H9 (cell line): ENCODE measurements at regions not wholly inside any gene's neighbourhood (a gene's known extent, or its start where the extent isn't known, plus 50 kb on each side); places are given as distances from the start of the nearest gene placed in this dataset.

Experiments used
- DNase-seq: peaks from one replicate; pipeline ENCODE4 v3.0.0-alpha.2; 2017
- H2AFZ ChIP-seq: one replicate; pipeline ENCODE4 v1.6.1; 2013; ENCODE audit warnings: mild to moderate bottlenecking, low read length, control low read depth, moderate library complexity
- H2AK5ac ChIP-seq: 2 replicates; pipeline ENCODE4 v1.6.1; 2013; ENCODE audit warnings: low read length, control low read depth, mixed read lengths; ENCODE audit not compliant: insufficient read length
- H2BK120ac ChIP-seq: one replicate; pipeline ENCODE4 v1.6.1; 2013; ENCODE audit warnings: low read depth, mild to moderate bottlenecking, low read length, control low read depth, inconsistent platforms; ENCODE audit not compliant: poor library complexity, severe bottlenecking
- H2BK12ac ChIP-seq: 2 replicates; pipeline ENCODE4 v1.6.1; 2013; ENCODE audit warnings: low read length, control low read depth, mixed read lengths, low read depth; ENCODE audit not compliant: insufficient read length
- H2BK15ac ChIP-seq: 2 replicates; pipeline ENCODE4 v1.6.1; 2013; ENCODE audit warnings: low read depth, low read length, control low read depth
- H2BK20ac ChIP-seq: one replicate; pipeline ENCODE4 v1.6.1; 2013; ENCODE audit warnings: low read depth, mild to moderate bottlenecking, low read length, control low read depth, inconsistent platforms; ENCODE audit not compliant: poor library complexity, severe bottlenecking
- H2BK5ac ChIP-seq: 2 replicates; pipeline ENCODE4 v1.6.1; 2013; ENCODE audit warnings: low read length, control low read depth, mixed read lengths; ENCODE audit not compliant: insufficient read length
- H3K14ac ChIP-seq: 2 replicates; pipeline ENCODE4 v1.6.1; 2013; ENCODE audit warnings: low read length, control low read depth; ENCODE audit not compliant: insufficient read depth
- H3K18ac ChIP-seq: 2 replicates; pipeline ENCODE4 v1.6.1; 2013; ENCODE audit warnings: low read depth, mild to moderate bottlenecking, mixed read lengths, low read length, control low read depth; ENCODE audit not compliant: insufficient read length
- H3K23ac ChIP-seq: 2 replicates; pipeline ENCODE4 v1.6.1; 2013; ENCODE audit warnings: low read length, control low read depth, mixed read lengths, low read depth; ENCODE audit not compliant: insufficient read length
- H3K23me2 ChIP-seq: 2 replicates; pipeline ENCODE4 v1.6.1; 2013; ENCODE audit warnings: low read depth, mild to moderate bottlenecking, mixed read lengths, low read length, control low read depth; ENCODE audit not compliant: insufficient read length, poor library complexity, severe bottlenecking
- H3K27ac ChIP-seq: 2 replicates; pipeline ENCODE4 v1.5.1; 2013; ENCODE audit warnings: low read length, control low read depth, mixed read lengths, low read depth; ENCODE audit not compliant: insufficient read length
- H3K27me3 ChIP-seq: 2 replicates; pipeline ENCODE4 v1.6.1; 2013; ENCODE audit warnings: low read length, control low read depth, inconsistent platforms; ENCODE audit not compliant: insufficient read depth
- H3K4ac ChIP-seq: 2 replicates; pipeline ENCODE4 v1.6.1; 2013; ENCODE audit warnings: low read depth, mild to moderate bottlenecking, control low read depth, inconsistent platforms, low read length, moderate library complexity
- H3K4me1 ChIP-seq: 2 replicates; pipeline ENCODE4 v1.6.1; 2013; ENCODE audit warnings: low read length, control low read depth, inconsistent platforms; ENCODE audit not compliant: insufficient read depth
- H3K4me2 ChIP-seq: 2 replicates; pipeline ENCODE4 v1.6.1; 2013; ENCODE audit warnings: low read length, control low read depth, mixed read lengths; ENCODE audit not compliant: insufficient read length, insufficient read depth
- H3K56ac ChIP-seq: 2 replicates; pipeline ENCODE4 v1.6.1; 2013; ENCODE audit warnings: low read depth, mild to moderate bottlenecking, mixed read lengths, low read length, control low read depth; ENCODE audit not compliant: insufficient read length
- H3K79me1 ChIP-seq: 2 replicates; pipeline ENCODE4 v1.6.1; 2013; ENCODE audit warnings: low read depth, mild to moderate bottlenecking, moderate library complexity, low read length, control low read depth, inconsistent platforms; ENCODE audit not compliant: insufficient read depth, poor library complexity, severe bottlenecking
- H3K79me2 ChIP-seq: 2 replicates; pipeline ENCODE4 v1.6.1; 2013; ENCODE audit warnings: low read length, control low read depth, inconsistent platforms; ENCODE audit not compliant: insufficient read depth
- H3K9ac ChIP-seq: 2 replicates; pipeline ENCODE4 v1.6.1; 2013; ENCODE audit warnings: low read length, control low read depth, mixed read lengths; ENCODE audit not compliant: insufficient read length; ENCODE audit errors: extremely low read depth
- H3K9me3 ChIP-seq: one replicate; pipeline ENCODE4 v1.6.1; 2013; ENCODE audit warnings: low read depth, low read length, inconsistent platforms; ENCODE audit not compliant: control insufficient read depth
- H3T11ph ChIP-seq: one replicate; pipeline ENCODE4 v1.6.1; 2013; ENCODE audit warnings: mild to moderate bottlenecking, low read length, control low read depth, inconsistent platforms
- H4K20me1 ChIP-seq: one replicate; pipeline ENCODE4 v1.6.1; 2013; ENCODE audit not compliant: control insufficient read depth, insufficient read length, insufficient read depth
- H4K5ac ChIP-seq: 2 replicates; pipeline ENCODE4 v1.6.1; 2013; ENCODE audit warnings: low read depth, mild to moderate bottlenecking, mixed read lengths, low read length, control low read depth; ENCODE audit not compliant: insufficient read length
- H4K8ac ChIP-seq: replicated peaks from 2 replicates; pipeline ENCODE4 v1.6.1; 2013; ENCODE audit warnings: low read length, control low read depth, mixed read lengths, low read depth; ENCODE audit not compliant: insufficient read length
- H4K91ac ChIP-seq: 2 replicates; pipeline ENCODE4 v1.6.1; 2013; ENCODE audit warnings: low read depth, mild to moderate bottlenecking, moderate library complexity, mixed read lengths, low read length, control low read depth; ENCODE audit not compliant: insufficient read length
- H3K27ac Mint-ChIP-seq, 3 experiments: 2 replicates in 2 of 3; 3 replicates in 1 of 3; pipeline ENCODE4 v1.8.0; 2020 to 2021; ENCODE audit warnings: mixed read lengths in 3 of 3, mild to moderate bottlenecking in 1 of 3, moderate library complexity in 1 of 3
- H3K27me3 Mint-ChIP-seq: 2 replicates; pipeline ENCODE4 v1.8.0; 2021; ENCODE audit warnings: low read depth, mild to moderate bottlenecking, moderate library complexity, mixed read lengths
- H3K36me3 Mint-ChIP-seq, 3 experiments: 2 replicates in 2 of 3; 3 replicates in 1 of 3; pipeline ENCODE4 v1.8.0; 2020 to 2021; ENCODE audit warnings: low read depth in 3 of 3, mixed read lengths in 3 of 3; ENCODE audit not compliant: insufficient read depth in 1 of 3
- H3K4me1 Mint-ChIP-seq, 2 experiments: 2 replicates each; pipeline ENCODE4 v1.8.0; 2020; ENCODE audit warnings: mixed read lengths in 2 of 2
- H3K4me3 Mint-ChIP-seq, 2 experiments: 2 replicates in 1 of 2; 3 replicates in 1 of 2; pipeline ENCODE4 v1.8.0; 2020 to 2021; ENCODE audit warnings: mild to moderate bottlenecking in 2 of 2, mixed read lengths in 2 of 2, moderate library complexity in 1 of 2
- H3K9me3 Mint-ChIP-seq, 2 experiments: 2 replicates in 1 of 2; 3 replicates in 1 of 2; pipeline ENCODE4 v1.8.0; 2020; ENCODE audit warnings: mild to moderate bottlenecking in 2 of 2, mixed read lengths in 2 of 2, moderate library complexity in 1 of 2
- WGBS: extraction: QIAGEN DNeasy Blood & Tissue Kit; methylation state at CpG from one replicate; pipeline ENCODE4 v1.1.7; 2013; ENCODE audit warnings: missing lambda C conversion rate, low lambda C conversion rate, mixed read lengths; ENCODE audit not compliant: insufficient read length; ENCODE audit errors: extremely low coverage; 5-methylcytosine and 5-hydroxymethylcytosine counted together
- TF ChIP-seq, protein P1 (sequence below): fragments of 200-600 bp; sonication (generic); conservative IDR thresholded peaks from 3 replicates; pipeline ENCODE4 v1.8.0; 2021; ENCODE audit warnings: antibody characterized with exemption, mild to moderate bottlenecking

DNA sequence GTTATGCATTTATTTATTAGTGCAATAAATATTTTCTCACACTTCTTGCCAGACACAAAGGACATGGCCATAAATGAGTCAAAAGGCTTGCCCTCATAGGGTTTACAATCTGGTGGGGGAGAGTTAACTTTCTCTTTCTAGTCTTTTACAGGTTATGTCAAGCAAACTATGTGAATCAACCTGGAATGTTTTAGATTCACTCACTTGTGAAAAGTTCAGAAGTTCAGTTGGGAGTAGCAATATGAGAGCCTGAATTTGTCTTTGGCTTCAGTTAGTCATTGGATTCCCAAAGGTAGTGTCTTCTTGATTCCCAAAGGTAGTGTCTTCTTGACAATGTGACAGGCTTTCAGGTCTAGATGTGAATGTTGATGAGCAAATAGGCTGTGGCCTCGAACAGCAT is 264.8 kb downstream of the SOX2 start:
- Histone ChIP-seq H4K20me1 (no peaks in the 10 kb centered on the region), H3K9me3 (no peaks in the 10 kb centered on the region), H3K79me2 (no peaks in the 10 kb centered on the region), H3K23ac (no peak overlapping the region), H3T11ph (no peak overlapping the region), H2BK5ac (no peak overlapping the region), H3K56ac (no peak overlapping the region), H3K18ac (no peak overlapping the region), H2BK15ac (no peak overlapping the region), H3K27me3 (no peaks in the 10 kb centered on the region), H3K79me1 (no peaks in the 10 kb centered on the region), H2AFZ (no peak overlapping the region), H3K4me1 (no peaks in the 10 kb centered on the region), H3K23me2 (no peaks in the 10 kb centered on the region), H3K27ac (no peak overlapping the region), H2BK12ac (no peak overlapping the region), H4K8ac (no peak overlapping the region), H4K91ac (no peak overlapping the region), H3K9ac (no peak overlapping the region), H3K4me2 (no peak overlapping the region), H3K4ac (no peak overlapping the region), H3K14ac (no peak overlapping the region), H2BK20ac (no peak overlapping the region), H4K5ac (no peak overlapping the region), H2BK120ac (no peak overlapping the region), H2AK5ac (no peak overlapping the region)
- no peak overlapping the region for H3K4me3 Mint-ChIP-seq
- WGBS, result no CpG with 5 or more reads among the region's 1 CpG
- no peaks in the 10 kb centered on the region for H3K27me3 Mint-ChIP-seq
- no peak for DNase-seq
- no peaks in the 10 kb centered on the region for H3K36me3 Mint-ChIP-seq
- TF ChIP-seq, protein P1, sequence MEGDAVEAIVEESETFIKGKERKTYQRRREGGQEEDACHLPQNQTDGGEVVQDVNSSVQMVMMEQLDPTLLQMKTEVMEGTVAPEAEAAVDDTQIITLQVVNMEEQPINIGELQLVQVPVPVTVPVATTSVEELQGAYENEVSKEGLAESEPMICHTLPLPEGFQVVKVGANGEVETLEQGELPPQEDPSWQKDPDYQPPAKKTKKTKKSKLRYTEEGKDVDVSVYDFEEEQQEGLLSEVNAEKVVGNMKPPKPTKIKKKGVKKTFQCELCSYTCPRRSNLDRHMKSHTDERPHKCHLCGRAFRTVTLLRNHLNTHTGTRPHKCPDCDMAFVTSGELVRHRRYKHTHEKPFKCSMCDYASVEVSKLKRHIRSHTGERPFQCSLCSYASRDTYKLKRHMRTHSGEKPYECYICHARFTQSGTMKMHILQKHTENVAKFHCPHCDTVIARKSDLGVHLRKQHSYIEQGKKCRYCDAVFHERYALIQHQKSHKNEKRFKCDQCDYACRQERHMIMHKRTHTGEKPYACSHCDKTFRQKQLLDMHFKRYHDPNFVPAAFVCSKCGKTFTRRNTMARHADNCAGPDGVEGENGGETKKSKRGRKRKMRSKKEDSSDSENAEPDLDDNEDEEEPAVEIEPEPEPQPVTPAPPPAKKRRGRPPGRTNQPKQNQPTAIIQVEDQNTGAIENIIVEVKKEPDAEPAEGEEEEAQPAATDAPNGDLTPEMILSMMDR, result no peak
- no peak overlapping the region for H3K27ac Mint-ChIP-seq
- H3K9me3 Mint-ChIP-seq, result 0 out of 5 replicates have a peak, but pooled peaks cover 0 to 2% of the 10 kb centered on the region in 2 experiments
- H3K4me1 Mint-ChIP-seq, result peaks cover 4 to 10% of the 10 kb centered on the region in 2 experiments
